BLaER1 (cell line): ENCODE measurements at regions not wholly inside any gene's neighbourhood (a gene's known extent, or its start where the extent isn't known, plus 50 kb on each side); places are given as distances from the start of the nearest gene placed in this dataset.

Source experiments
- H3K27ac ChIP-seq: shearing (Covaris generic); formaldehyde crosslinking; 2 replicates; pipeline ENCODE4 v1.8.1; 2022
- H3K27me3 ChIP-seq: shearing (Covaris generic); formaldehyde crosslinking; 2 replicates; pipeline ENCODE4 v1.8.1; 2022
- H3K36me3 ChIP-seq: shearing (Covaris generic); formaldehyde crosslinking; 2 replicates; pipeline ENCODE4 v1.8.1; 2022
- H3K4me1 ChIP-seq: shearing (Covaris generic); formaldehyde crosslinking; 2 replicates; pipeline ENCODE4 v1.8.1; 2022
- H3K4me2 ChIP-seq: shearing (Covaris generic); formaldehyde crosslinking; 2 replicates; pipeline ENCODE4 v1.8.1; 2022
- H3K4me3 ChIP-seq: shearing (Covaris generic); formaldehyde crosslinking; 2 replicates; pipeline ENCODE4 v1.8.1; 2022
- H3K9ac ChIP-seq: shearing (Covaris generic); formaldehyde crosslinking; 2 replicates; pipeline ENCODE4 v1.8.1; 2022
- H3K9me3 ChIP-seq: shearing (Covaris generic); formaldehyde crosslinking; 2 replicates; pipeline ENCODE4 v1.8.1; 2022
- H4K20me1 ChIP-seq: shearing (Covaris generic); formaldehyde crosslinking; 2 replicates; pipeline ENCODE4 v1.8.1; 2022
- Cebpa-rat ChIP-seq: shearing (Covaris generic); IDR thresholded peaks from 2 replicates; pipeline ENCODE4 v1.8.1; 2022

- H3K4me3 ChIP-seq, result no peak overlapping the region
- H3K27ac ChIP-seq, result no peak overlapping the region
- no peaks in the 10 kb centered on the region for H3K9me3 ChIP-seq
- H3K27me3 ChIP-seq, result no peaks in the 10 kb centered on the region
- H3K36me3 ChIP-seq, result no peaks in the 10 kb centered on the region
- no peaks in the 10 kb centered on the region for H3K4me1 ChIP-seq
- H4K20me1 ChIP-seq, result no peaks in the 10 kb centered on the region
- no peak for TF ChIP-seq Cebpa-rat
- no peak overlapping the region for H3K4me2 ChIP-seq
- H3K9ac ChIP-seq, result no peak overlapping the region
Observed at GRCh38 chr15:97790180-97790579, 170.3 kb upstream of the ARRDC4 start.

- H4K20me1 ChIP-seq, result no peaks in the 10 kb centered on the region
- H3K9ac ChIP-seq, result no peak overlapping the region
- no peak overlapping the region for H3K4me3 ChIP-seq
- no peaks in the 10 kb centered on the region for H3K36me3 ChIP-seq
- TF ChIP-seq Cebpa-rat, result no peak
- H3K27me3 ChIP-seq, result no peaks in the 10 kb centered on the region
- H3K27ac ChIP-seq, result no peak overlapping the region
- no peak overlapping the region for H3K4me2 ChIP-seq
- no peaks in the 10 kb centered on the region for H3K4me1 ChIP-seq
- no peaks in the 10 kb centered on the region for H3K9me3 ChIP-seq
Observed at GRCh38 chr15:97791824-97792792, 168.4 kb upstream of the ARRDC4 start.

- H3K9ac ChIP-seq, result no peak overlapping the region
- H3K4me1 ChIP-seq, result no peaks in the 10 kb centered on the region
- H4K20me1 ChIP-seq, result no peaks in the 10 kb centered on the region
- no peaks in the 10 kb centered on the region for H3K9me3 ChIP-seq
- no peaks in the 10 kb centered on the region for H3K36me3 ChIP-seq
- H3K4me2 ChIP-seq, result no peak overlapping the region
- TF ChIP-seq Cebpa-rat, result no peak
- no peak overlapping the region for H3K4me3 ChIP-seq
- H3K27ac ChIP-seq, result no peak overlapping the region
- H3K27me3 ChIP-seq, result no peaks in the 10 kb centered on the region
Observed at GRCh38 chr15:97804950-97805349, 155.6 kb upstream of the ARRDC4 start.

- Histone ChIP-seq H3K9ac (no peak overlapping the region), H3K27me3 (no peaks in the 10 kb centered on the region), H4K20me1 (no peaks in the 10 kb centered on the region), H3K36me3 (no peaks in the 10 kb centered on the region), H3K4me1 (no peaks in the 10 kb centered on the region), H3K4me3 (no peak overlapping the region), H3K4me2 (no peak overlapping the region), H3K9me3 (peaks cover 6% of the 10 kb centered on the region; the same call in 1 of the 2 replicates), H3K27ac (no peak overlapping the region)
- TF ChIP-seq Cebpa-rat, result no peak
Observed at GRCh38 chr15:97806766-97807165, 153.7 kb upstream of the ARRDC4 start.

GRCh38 chr15:97815835-97816234 lies 144.7 kb upstream of the ARRDC4 start:
- Histone ChIP-seq H3K27ac (no peak overlapping the region), H3K4me3 (no peak overlapping the region)

GRCh38 chr15:97817276-97817890 lies 143.1 kb upstream of the ARRDC4 start:
- H3K27ac ChIP-seq, result no peak overlapping the region
- no peaks in the 10 kb centered on the region; the same call in 1 of the 2 replicates for H3K9me3 ChIP-seq
- H3K4me2 ChIP-seq, result peak overlapping the region; percentile 21
- no peaks in the 10 kb centered on the region for H3K27me3 ChIP-seq
- H3K4me3 ChIP-seq, result no peak overlapping the region
- H3K36me3 ChIP-seq, result no peaks in the 10 kb centered on the region
- no peak for TF ChIP-seq Cebpa-rat
- H3K4me1 ChIP-seq, result peaks cover 10% of the 10 kb centered on the region
- no peak overlapping the region for H3K9ac ChIP-seq
- no peaks in the 10 kb centered on the region for H4K20me1 ChIP-seq

More at GRCh38 chr15:97815835-97816234, 144.7 kb upstream of the ARRDC4 start:
- Histone ChIP-seq H3K36me3 (no peaks in the 10 kb centered on the region), H3K4me2 (no peak overlapping the region), H3K9me3 (peaks cover 8% of the 10 kb centered on the region; the same call in 1 of the 2 replicates), H3K4me1 (peaks cover 10% of the 10 kb centered on the region), H4K20me1 (no peaks in the 10 kb centered on the region), H3K9ac (no peak overlapping the region), H3K27me3 (no peaks in the 10 kb centered on the region)
- TF ChIP-seq Cebpa-rat, result no peak

- H3K4me3 ChIP-seq, result no peak overlapping the region
- H3K9me3 ChIP-seq, result peaks cover 8% of the 10 kb centered on the region; the same call in 1 of the 2 replicates
- no peaks in the 10 kb centered on the region for H3K36me3 ChIP-seq
- H4K20me1 ChIP-seq, result no peaks in the 10 kb centered on the region
- no peak overlapping the region for H3K9ac ChIP-seq
- no peaks in the 10 kb centered on the region for H3K4me1 ChIP-seq
- no peak for TF ChIP-seq Cebpa-rat
- no peak overlapping the region for H3K4me2 ChIP-seq
- H3K27me3 ChIP-seq, result no peaks in the 10 kb centered on the region
- H3K27ac ChIP-seq, result no peak overlapping the region
Observed at GRCh38 chr15:97836003-97836402, 124.5 kb upstream of the ARRDC4 start.

GRCh38 chr15:97837896-97838295 lies 122.6 kb upstream of the ARRDC4 start:
- peaks cover 8% of the 10 kb centered on the region; the same call in 1 of the 2 replicates for H3K9me3 ChIP-seq
- no peaks in the 10 kb centered on the region for H3K36me3 ChIP-seq
- H3K4me1 ChIP-seq, result no peaks in the 10 kb centered on the region
- no peak overlapping the region for H3K4me2 ChIP-seq
- no peak overlapping the region for H3K9ac ChIP-seq
- H3K4me3 ChIP-seq, result no peak overlapping the region
- no peak overlapping the region for H3K27ac ChIP-seq
- no peaks in the 10 kb centered on the region for H4K20me1 ChIP-seq
- no peaks in the 10 kb centered on the region for H3K27me3 ChIP-seq
- TF ChIP-seq Cebpa-rat, result no peak

GRCh38 chr15:97838606-97839210 lies 121.8 kb upstream of the ARRDC4 start:
- no peak overlapping the region for H3K4me2 ChIP-seq
- H4K20me1 ChIP-seq, result no peaks in the 10 kb centered on the region
- no peak for TF ChIP-seq Cebpa-rat

More at GRCh38 chr15:97838606-97839210, 121.8 kb upstream of the ARRDC4 start:
- no peak overlapping the region for H3K27ac ChIP-seq
- peaks cover 2% of the 10 kb centered on the region; the same call in 1 of the 2 replicates for H3K9me3 ChIP-seq
- no peaks in the 10 kb centered on the region for H3K27me3 ChIP-seq
- H3K9ac ChIP-seq, result no peak overlapping the region
- no peak overlapping the region for H3K4me3 ChIP-seq
- H3K36me3 ChIP-seq, result no peaks in the 10 kb centered on the region
- H3K4me1 ChIP-seq, result no peaks in the 10 kb centered on the region
